Body of pancreas (tissue), 4 donors: ENCODE measurements at regions not wholly inside any gene's neighbourhood (a gene's known extent, or its start where the extent isn't known, plus 50 kb on each side); places are given as distances from the start of the nearest gene placed in this dataset.

Experiments
- POLR2A ChIP-seq, 3 donors: fragments of 450-650 bp; IDR thresholded peaks; one replicate each; pipeline ENCODE4 v1.6.1; 2016; ENCODE audit warnings: antibody characterized with exemption in 3 of 3, mild to moderate bottlenecking in 2 of 3
- TF ChIP-seq, protein P1 (sequence below), 7 experiments: fragments of 450-650 bp in 4 of 7; fragments of 200-600 bp in 3 of 7; sonication (generic) in 3 of 7; IDR thresholded peaks; one replicate each; pipeline ENCODE4 v1.5.1; 2016 to 2019; ENCODE audit warnings: antibody characterized with exemption in 7 of 7

- TF ChIP-seq, protein P1, sequence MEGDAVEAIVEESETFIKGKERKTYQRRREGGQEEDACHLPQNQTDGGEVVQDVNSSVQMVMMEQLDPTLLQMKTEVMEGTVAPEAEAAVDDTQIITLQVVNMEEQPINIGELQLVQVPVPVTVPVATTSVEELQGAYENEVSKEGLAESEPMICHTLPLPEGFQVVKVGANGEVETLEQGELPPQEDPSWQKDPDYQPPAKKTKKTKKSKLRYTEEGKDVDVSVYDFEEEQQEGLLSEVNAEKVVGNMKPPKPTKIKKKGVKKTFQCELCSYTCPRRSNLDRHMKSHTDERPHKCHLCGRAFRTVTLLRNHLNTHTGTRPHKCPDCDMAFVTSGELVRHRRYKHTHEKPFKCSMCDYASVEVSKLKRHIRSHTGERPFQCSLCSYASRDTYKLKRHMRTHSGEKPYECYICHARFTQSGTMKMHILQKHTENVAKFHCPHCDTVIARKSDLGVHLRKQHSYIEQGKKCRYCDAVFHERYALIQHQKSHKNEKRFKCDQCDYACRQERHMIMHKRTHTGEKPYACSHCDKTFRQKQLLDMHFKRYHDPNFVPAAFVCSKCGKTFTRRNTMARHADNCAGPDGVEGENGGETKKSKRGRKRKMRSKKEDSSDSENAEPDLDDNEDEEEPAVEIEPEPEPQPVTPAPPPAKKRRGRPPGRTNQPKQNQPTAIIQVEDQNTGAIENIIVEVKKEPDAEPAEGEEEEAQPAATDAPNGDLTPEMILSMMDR (IDR thresholded peaks at IDR 0.05), result no peak
- TF ChIP-seq POLR2A (IDR thresholded peaks at IDR 0.05), result no peak
These were observed 103.3 kb upstream of the CPEB2 start for GRCh38 chr4:14898989-14899388.
